ENCODE measurements at regions not wholly inside any gene's neighbourhood (a gene's known extent, or its start where the extent isn't known, plus 50 kb on each side); places are given as distances from the start of the nearest gene placed in this dataset.
"Not testable (repeated sequence)": the region's sequence is repeated elsewhere in the genome, so short reads cannot be mapped to it uniquely, and the experiment has no call there.

- not testable (repeated sequence) for DNase-seq
These were observed 4382.9 kb upstream of the TPTE start for GRCh38 chr21:6138244-6139136.

GRCh38 chr21:6139331-6139730 lies 4382.1 kb upstream of the TPTE start:
- not testable (repeated sequence) for DNase-seq

GRCh38 chr21:6139862-6140261 lies 4381.5 kb upstream of the TPTE start:
- DNase-seq: not testable (repeated sequence)

DNA sequence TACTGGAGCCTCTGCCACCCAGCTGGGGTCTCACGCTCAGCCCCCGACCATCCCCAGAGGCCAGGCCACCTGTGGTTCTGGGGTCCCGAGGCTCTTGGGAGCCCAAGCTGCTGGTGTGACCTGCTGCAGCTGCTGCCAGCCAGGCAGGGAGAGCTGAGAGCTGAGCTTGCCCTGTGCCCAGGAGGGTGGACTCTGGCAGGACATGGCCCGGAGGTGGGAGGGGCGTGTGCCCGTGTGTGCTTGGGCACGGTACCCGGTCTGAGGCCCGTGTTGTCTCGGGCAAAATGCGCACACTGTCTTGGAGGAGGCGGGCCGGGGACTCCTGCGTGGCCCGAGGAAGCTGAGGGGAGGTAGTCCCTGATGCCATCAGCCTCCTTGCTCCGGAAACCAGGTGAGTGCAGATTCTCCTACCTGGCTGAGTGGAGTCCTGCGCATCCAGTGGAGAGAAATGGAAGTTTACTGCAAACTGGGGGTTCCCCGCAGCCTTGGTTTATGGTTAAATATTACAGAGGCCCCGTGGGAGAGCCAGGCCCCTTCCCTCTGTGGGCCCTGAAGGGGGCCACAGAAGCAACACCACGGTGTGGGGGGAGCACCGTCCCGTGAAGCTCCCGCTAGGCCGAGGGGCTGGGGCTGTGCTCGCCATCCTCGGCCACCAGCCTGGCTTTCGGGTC lies 4380.8 kb upstream of the TPTE start:
- DNase-seq: not testable (repeated sequence)

- DNase-seq: not testable (repeated sequence)
These were observed 4380.3 kb upstream of the TPTE start for GRCh38 chr21:6141138-6141474.

GRCh38 chr21:6153154-6153553 lies 4368.2 kb upstream of the TPTE start:
- not testable (repeated sequence) for DNase-seq

DNA sequence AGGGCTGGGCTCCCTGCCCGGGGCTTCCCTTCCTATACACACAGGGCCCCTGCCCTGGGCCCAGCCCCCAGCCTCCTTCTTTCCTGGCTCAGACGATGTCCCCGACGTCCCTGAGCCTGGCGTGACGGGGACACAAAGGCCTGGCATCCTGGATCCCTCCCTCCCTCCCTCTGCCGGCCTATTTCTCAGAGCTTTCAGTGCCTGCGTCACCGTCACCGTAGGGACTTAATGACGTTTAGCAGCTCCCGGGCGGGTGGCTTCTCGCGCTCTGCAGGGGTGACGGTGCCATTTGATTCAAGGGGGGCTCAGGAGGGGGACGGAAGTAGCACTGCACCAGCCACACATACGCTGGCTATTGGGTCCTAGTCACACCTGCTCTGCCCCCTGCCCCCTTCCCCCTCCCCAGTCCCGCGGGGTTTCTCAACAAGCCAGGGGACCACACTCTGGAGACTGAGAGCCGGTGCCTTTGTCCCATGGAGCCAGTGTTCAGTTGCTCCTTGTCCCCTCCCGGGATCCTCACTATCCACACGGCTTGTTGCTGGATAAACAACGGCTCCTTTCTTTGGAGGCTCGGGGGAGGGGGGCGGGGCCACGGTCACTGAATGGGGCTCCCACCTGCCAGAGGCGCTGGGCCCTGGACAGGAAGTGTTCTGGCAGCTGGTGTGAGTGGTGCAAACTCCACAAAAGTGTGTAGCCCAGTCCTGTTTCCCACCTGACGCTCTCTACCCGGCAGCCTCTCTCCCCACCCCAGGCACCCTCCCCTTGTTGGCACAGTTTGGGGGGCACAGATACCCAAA lies 4366.7 kb upstream of the TPTE start:
- not testable (repeated sequence) for DNase-seq

DNA sequence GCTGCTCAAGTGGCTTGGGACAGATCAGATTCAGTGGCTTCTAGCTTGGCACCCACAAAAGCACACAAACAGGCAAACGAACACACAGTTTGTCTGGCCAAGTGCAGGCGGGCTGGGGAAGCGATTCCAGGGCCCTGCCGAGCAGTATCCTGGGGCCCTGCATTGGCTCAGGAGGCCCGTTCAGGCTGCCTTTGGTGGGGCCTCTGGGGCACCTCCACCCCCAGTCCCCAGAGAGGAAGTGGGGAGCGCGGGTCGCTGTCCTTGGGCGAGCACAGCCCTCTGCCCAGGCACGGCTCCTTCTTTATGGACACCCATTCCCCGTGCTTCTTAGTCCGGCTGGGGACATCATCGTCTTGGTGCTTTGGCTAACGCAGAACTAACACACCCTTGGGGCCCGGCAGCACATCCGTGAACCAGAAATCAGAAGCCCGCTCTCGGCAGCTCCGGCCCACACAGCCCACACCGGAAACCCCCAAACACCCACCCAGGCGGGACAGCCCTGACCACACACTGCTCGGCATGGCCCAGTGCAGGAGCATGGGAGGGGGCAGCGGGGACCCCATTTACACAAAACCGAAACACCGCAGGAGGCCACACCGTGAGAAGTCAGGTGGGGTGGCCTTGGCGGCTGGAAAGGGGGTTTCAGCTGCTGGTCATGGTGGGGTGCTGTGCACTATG lies 4364.5 kb upstream of the TPTE start:
- not testable (repeated sequence) for DNase-seq

DNA sequence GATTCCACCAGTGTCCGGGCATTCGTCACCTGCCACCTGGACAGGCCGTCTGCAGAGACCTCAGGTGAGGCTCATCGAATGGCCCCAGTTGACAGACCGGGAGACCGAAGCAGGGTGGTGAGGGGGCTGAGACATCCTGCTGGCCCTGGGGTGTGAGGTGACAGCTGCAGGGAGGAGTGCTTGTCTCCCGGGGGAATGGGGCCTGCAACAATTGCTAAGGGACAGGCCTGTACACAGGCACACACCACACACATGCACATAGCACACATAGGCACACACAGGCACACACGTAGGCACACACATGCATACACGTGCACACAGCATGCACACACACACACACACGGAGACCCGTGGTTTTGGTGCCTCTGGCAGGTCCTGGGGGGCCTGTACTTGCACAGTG lies 4363.9 kb upstream of the TPTE start:
- not testable (repeated sequence) for DNase-seq

DNA sequence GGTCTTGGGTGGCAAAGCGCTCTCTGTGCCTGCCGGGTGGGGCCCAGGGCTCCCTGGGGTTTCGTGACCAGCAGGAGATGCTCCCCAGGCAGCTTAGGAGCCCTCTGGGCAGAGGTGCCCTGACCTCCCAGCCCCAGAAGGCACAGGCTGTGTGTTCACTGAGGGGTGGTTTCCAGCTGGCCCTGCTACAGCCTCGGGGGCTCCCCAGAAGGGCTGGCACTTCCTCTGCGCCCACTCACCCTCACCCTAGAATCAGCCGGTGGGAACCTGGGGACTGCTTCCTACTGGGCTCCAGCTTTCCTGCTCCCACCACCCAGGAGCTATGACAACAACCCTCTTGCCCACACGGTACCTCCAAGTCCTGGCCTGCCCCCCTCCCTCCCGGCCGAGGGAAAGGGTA lies 4363.2 kb upstream of the TPTE start:
- not testable (repeated sequence) for DNase-seq

Data from T-helper 1 cell (primary cell).